Loucy (cell line): ENCODE measurements at regions not wholly inside any gene's neighbourhood (a gene's known extent, or its start where the extent isn't known, plus 50 kb on each side); places are given as distances from the start of the nearest gene placed in this dataset.

ENCODE experiments used
- EZH2phosphoT487 ChIP-seq: fragments of 200-600 bp; IDR thresholded peaks from 2 replicates; pipeline ENCODE4 v1.6.1; 2018; ENCODE audit warnings: antibody characterized with exemption, mild to moderate bottlenecking, moderate library complexity, borderline replicate concordance
- TF ChIP-seq, protein P1 (sequence below): fragments of 200-600 bp; sonication (generic); conservative IDR thresholded peaks from 2 replicates; pipeline ENCODE4 v1.5.1; 2014; ENCODE audit warnings: mild to moderate bottlenecking, antibody characterized with exemption, low read length

DNA sequence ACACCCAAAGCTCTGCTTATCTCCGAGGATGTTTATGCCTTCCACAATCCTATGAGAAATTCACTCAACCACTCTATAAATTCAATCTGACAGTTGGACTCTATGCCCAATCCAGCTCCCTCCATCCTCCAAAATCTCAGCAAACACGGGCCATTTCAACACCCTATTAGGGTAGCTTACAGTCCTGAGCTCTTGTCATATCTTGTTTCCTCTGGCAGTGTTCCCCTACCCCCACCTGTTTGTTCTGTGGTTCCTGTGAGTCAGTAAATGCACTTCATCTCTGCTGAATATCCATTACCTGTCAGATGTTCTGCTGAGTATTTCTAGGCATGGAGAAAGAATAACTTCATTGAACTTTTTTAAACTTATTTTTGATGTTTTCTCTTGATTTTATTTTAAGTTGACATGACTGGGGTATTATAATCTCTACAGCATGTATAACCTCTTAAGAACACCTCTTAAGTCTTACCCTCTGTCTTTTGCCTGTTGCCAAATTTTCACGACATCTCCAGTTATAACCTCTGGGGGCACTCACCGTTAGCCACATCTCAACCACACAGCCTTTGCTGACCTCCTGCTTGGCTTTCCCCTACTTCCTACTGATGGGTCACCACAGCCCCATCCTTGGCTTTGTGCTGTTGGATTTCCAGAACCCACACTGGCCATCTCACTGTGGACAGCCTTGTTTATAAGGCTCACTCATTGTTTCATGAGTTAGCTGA is 317.0 kb upstream of the TMPO start:
- TF ChIP-seq, protein P1, sequence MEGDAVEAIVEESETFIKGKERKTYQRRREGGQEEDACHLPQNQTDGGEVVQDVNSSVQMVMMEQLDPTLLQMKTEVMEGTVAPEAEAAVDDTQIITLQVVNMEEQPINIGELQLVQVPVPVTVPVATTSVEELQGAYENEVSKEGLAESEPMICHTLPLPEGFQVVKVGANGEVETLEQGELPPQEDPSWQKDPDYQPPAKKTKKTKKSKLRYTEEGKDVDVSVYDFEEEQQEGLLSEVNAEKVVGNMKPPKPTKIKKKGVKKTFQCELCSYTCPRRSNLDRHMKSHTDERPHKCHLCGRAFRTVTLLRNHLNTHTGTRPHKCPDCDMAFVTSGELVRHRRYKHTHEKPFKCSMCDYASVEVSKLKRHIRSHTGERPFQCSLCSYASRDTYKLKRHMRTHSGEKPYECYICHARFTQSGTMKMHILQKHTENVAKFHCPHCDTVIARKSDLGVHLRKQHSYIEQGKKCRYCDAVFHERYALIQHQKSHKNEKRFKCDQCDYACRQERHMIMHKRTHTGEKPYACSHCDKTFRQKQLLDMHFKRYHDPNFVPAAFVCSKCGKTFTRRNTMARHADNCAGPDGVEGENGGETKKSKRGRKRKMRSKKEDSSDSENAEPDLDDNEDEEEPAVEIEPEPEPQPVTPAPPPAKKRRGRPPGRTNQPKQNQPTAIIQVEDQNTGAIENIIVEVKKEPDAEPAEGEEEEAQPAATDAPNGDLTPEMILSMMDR = peak; percentile 64
- no peak for TF ChIP-seq EZH2phosphoT487
